HG03159 (cell line): ENCODE measurements at regions not wholly inside any gene's neighbourhood (a gene's known extent, or its start where the extent isn't known, plus 50 kb on each side); places are given as distances from the start of the nearest gene placed in this dataset.
"Not testable (repeated sequence)": the region's sequence is repeated elsewhere in the genome, so short reads cannot be mapped to it uniquely, and the experiment has no call there.

Experiments
- ATAC-seq: cut with Tn5 transposase; IDR thresholded peaks from one replicate; pipeline ENCODE4 v1.9.1; 2021; ENCODE audit warnings: mild to moderate bottlenecking, moderate library complexity; ENCODE audit not compliant: unreplicated experiment

GRCh38 chr10:31186225-31187000 is 132.6 kb upstream of the ZEB1 start:
- no peak for ATAC-seq

GRCh38 chr10:31187182-31187581 is 131.8 kb upstream of the ZEB1 start:
- ATAC-seq: no peak

- ATAC-seq: no peak
These were observed 131.3 kb upstream of the ZEB1 start for GRCh38 chr10:31187607-31188210.

- ATAC-seq: no peak
These were observed 130.1 kb upstream of the ZEB1 start for GRCh38 chr10:31188792-31189406.

GRCh38 chr10:31190488-31190887 is 128.5 kb upstream of the ZEB1 start:
- no peak for ATAC-seq

- no peak for ATAC-seq
These were observed 126.5 kb upstream of the ZEB1 start for GRCh38 chr10:31192475-31192874.

- no peak for ATAC-seq
These were observed 124.0 kb upstream of the ZEB1 start for GRCh38 chr10:31194986-31195385.

GRCh38 chr10:31197886-31198285 is 121.1 kb upstream of the ZEB1 start:
- no peak for ATAC-seq

- no peak for ATAC-seq
These were observed 114.9 kb upstream of the ZEB1 start for GRCh38 chr10:31204090-31204489.

- ATAC-seq: no peak
These were observed 111.4 kb upstream of the ZEB1 start for GRCh38 chr10:31207636-31208035.

- no peak for ATAC-seq
These were observed 109.5 kb upstream of the ZEB1 start for GRCh38 chr10:31209478-31209877.

GRCh38 chr10:31210190-31210589 is 108.8 kb upstream of the ZEB1 start:
- ATAC-seq: no peak

- ATAC-seq: no peak
These were observed 105.1 kb upstream of the ZEB1 start for GRCh38 chr10:31213959-31214358.

GRCh38 chr10:31215052-31215451 is 104.0 kb upstream of the ZEB1 start:
- no peak for ATAC-seq

- ATAC-seq: no peak
These were observed 99.7 kb upstream of the ZEB1 start for GRCh38 chr10:31219306-31219705.

- ATAC-seq: not testable (repeated sequence)
These were observed 90.2 kb upstream of the ZEB1 start for GRCh38 chr10:31228780-31229179.

- ATAC-seq: no peak
These were observed 79.1 kb upstream of the ZEB1 start for GRCh38 chr10:31239961-31240360.

GRCh38 chr10:31242902-31243301 is 76.1 kb upstream of the ZEB1 start:
- no peak for ATAC-seq

GRCh38 chr10:31251118-31251517 is 67.9 kb upstream of the ZEB1 start:
- ATAC-seq: not testable (repeated sequence)

- no peak for ATAC-seq
These were observed 65.8 kb upstream of the ZEB1 start for GRCh38 chr10:31253237-31253636.

GRCh38 chr10:31261511-31262311 is 57.3 kb upstream of the ZEB1 start:
- ATAC-seq: no peak
